Endothelial cell of umbilical vein (primary cell): ENCODE measurements at regions not wholly inside any gene's neighbourhood (a gene's known extent, or its start where the extent isn't known, plus 50 kb on each side); places are given as distances from the start of the nearest gene placed in this dataset.
"Not testable (repeated sequence)": the region's sequence is repeated elsewhere in the genome, so short reads cannot be mapped to it uniquely, and the experiment has no call there.

Experiments used
- BruUV-seq: library from RNA; stranded (reverse); fragments of 400-500 nt; replicated peaks from 2 replicates; lab custom pipeline; 2021; lab: Mats Ljungman, UMichigan
- CTCF ChIA-PET: fragments of 300-600, 350-600 bp; sonication (Branson Sonifier 250); formaldehyde crosslinking; loops from one replicate; lab custom pipeline; 2021; ENCODE audit warnings: antibody characterized with exemption, inconsistent platforms; lab: Charles Lee
- POLR2A ChIA-PET: fragments of 300-600, 350-600 bp; sonication (Branson Sonifier 250); formaldehyde crosslinking; loops from one replicate; lab custom pipeline; 2021; ENCODE audit warnings: antibody characterized with exemption, inconsistent platforms; lab: Charles Lee
- DNase-seq: peaks from one replicate; pipeline ENCODE4 v3.0.0-alpha.2; 2011; ENCODE audit warnings: low read depth, low spot score
- FAIRE-seq: peaks from 2 replicates; lab custom pipeline; 2011; peaks lifted over from hg19 to GRCh38; lab: Jason Lieb, UNC
- H2AFZ ChIP-seq: 2 replicates; pipeline ENCODE4 v1.6.0; 2012; ENCODE audit warnings: low read depth, low read length, control low read depth, inconsistent platforms
- H3K27ac ChIP-seq: 2 replicates; pipeline ENCODE4 v1.5.1; 2011; ENCODE audit warnings: low read depth, mild to moderate bottlenecking, control low read depth, low read length, moderate library complexity; ENCODE audit not compliant: insufficient read depth
- H3K27me3 ChIP-seq, 2 experiments: 2 replicates each; pipeline versions ENCODE4 v1.6.0 to v1.6.1; 2011; ENCODE audit warnings: low read length in 2 of 2, mixed read lengths in 1 of 2; ENCODE audit not compliant: control insufficient read depth in 2 of 2, insufficient read depth in 2 of 2
- H3K36me3 ChIP-seq, 2 experiments: 2 replicates in 1 of 2; 3 replicates in 1 of 2; pipeline ENCODE4 v1.5.1; 2011; ENCODE audit warnings: low read length in 2 of 2, mild to moderate bottlenecking in 1 of 2, moderate library complexity in 1 of 2; ENCODE audit not compliant: control insufficient read depth in 2 of 2, insufficient read depth in 2 of 2; ENCODE audit errors: extremely low read depth in 1 of 2
- H3K4me1 ChIP-seq: 3 replicates; pipeline ENCODE4 v1.5.1; 2011; ENCODE audit warnings: mild to moderate bottlenecking, low read length; ENCODE audit not compliant: control insufficient read depth, insufficient read depth; ENCODE audit errors: extremely low read depth
- H3K4me2 ChIP-seq: 2 replicates; pipeline ENCODE4 v1.6.1; 2011; ENCODE audit warnings: low read length, control low read depth, mixed read lengths; ENCODE audit not compliant: insufficient read depth
- H3K4me3 ChIP-seq, 3 experiments: fragments of 200-600 bp in 1 of 3; sonication (generic), shearing (Covaris generic) in 1 of 3; replicated peaks in 1 of 3; 2 replicates each; pipeline ENCODE4 v1.5.1; 2011 to 2016; ENCODE audit warnings: control low read depth in 3 of 3, low read length in 3 of 3, mild to moderate bottlenecking in 2 of 3, inconsistent platforms in 1 of 3, low read depth in 1 of 3, moderate library complexity in 1 of 3; ENCODE audit not compliant: insufficient read depth in 1 of 3
- H3K79me2 ChIP-seq: 2 replicates; pipeline ENCODE4 v1.6.0; 2012; ENCODE audit warnings: low read length, inconsistent platforms; ENCODE audit not compliant: control insufficient read depth, insufficient read depth
- H3K9ac ChIP-seq: replicated peaks from 2 replicates; pipeline ENCODE3; 2011; ENCODE audit warnings: low read length, control low read depth; ENCODE audit not compliant: insufficient read depth; ENCODE audit errors: extremely low read depth
- H3K9me1 ChIP-seq: replicated peaks from 3 replicates; pipeline ENCODE4 v1.6.0; 2011; ENCODE audit warnings: mild to moderate bottlenecking, low read length; ENCODE audit not compliant: control insufficient read depth, insufficient read depth; ENCODE audit errors: extremely low read depth
- H3K9me3 ChIP-seq: replicated peaks from 2 replicates; pipeline ENCODE4 v1.5.1; 2012; ENCODE audit warnings: low read length, inconsistent platforms; ENCODE audit not compliant: control insufficient read depth, insufficient read depth
- H4K20me1 ChIP-seq: replicated peaks from 2 replicates; pipeline ENCODE3; 2011; ENCODE audit warnings: mild to moderate bottlenecking, low read length; ENCODE audit not compliant: control insufficient read depth, insufficient read depth; ENCODE audit errors: extremely low read depth
- CTCF ChIP-seq, 2 donors: IDR thresholded peaks; 1 replicate in 1 of 2; 2 replicates in 1 of 2; pipeline ENCODE4 v1.5.1; 2011; ENCODE audit warnings: low read length in 2 of 2, mild to moderate bottlenecking in 2 of 2, moderate library complexity in 2 of 2, control low read depth in 1 of 2, inconsistent platforms in 1 of 2, low read depth in 1 of 2; ENCODE audit not compliant: insufficient read depth in 1 of 2; ENCODE audit errors: extremely low read depth in 1 of 2
- EZH2 ChIP-seq: IDR thresholded peaks from 2 replicates; pipeline ENCODE4 v1.6.1; 2012; ENCODE audit warnings: borderline replicate concordance, low read depth, mild to moderate bottlenecking, moderate library complexity, low read length, inconsistent platforms; ENCODE audit not compliant: severe bottlenecking
- FOS ChIP-seq: IDR thresholded peaks from 2 replicates; pipeline ENCODE4 v1.6.1; 2011; ENCODE audit warnings: mild to moderate bottlenecking, low read length, moderate library complexity, borderline replicate concordance; ENCODE audit not compliant: insufficient read depth
- GATA2 ChIP-seq: IDR thresholded peaks from 2 replicates; pipeline ENCODE4 v1.7.0; 2011; ENCODE audit warnings: low read depth, mild to moderate bottlenecking, moderate library complexity, mixed read lengths, low read length; ENCODE audit not compliant: insufficient read length, insufficient read depth
- JUN ChIP-seq: IDR thresholded peaks from 2 replicates; pipeline ENCODE4 v1.6.1; 2011; ENCODE audit warnings: borderline replicate concordance, low read depth; ENCODE audit not compliant: insufficient read length, insufficient read depth
- MAX ChIP-seq: IDR thresholded peaks from 2 replicates; pipeline ENCODE4 v1.6.1; 2011; ENCODE audit not compliant: insufficient read depth, insufficient read length
- MYC ChIP-seq: IDR thresholded peaks from one replicate; pipeline ENCODE4 v1.6.1; 2011; ENCODE audit warnings: mild to moderate bottlenecking, low read depth, low read length
- POLR2A ChIP-seq: IDR thresholded peaks from 2 replicates; pipeline ENCODE4 v1.6.1; 2012; ENCODE audit warnings: low read depth, mild to moderate bottlenecking, control low read depth, low read length
- POLR2AphosphoS5 ChIP-seq: IDR thresholded peaks from 2 replicates; pipeline ENCODE4 v1.6.1; 2012; ENCODE audit warnings: low read depth, mild to moderate bottlenecking, control low read depth, low read length, moderate library complexity; ENCODE audit not compliant: insufficient read depth
- dilution Hi-C: fragments of 300-500 bp; cut with MboI; formaldehyde crosslinking; loops from one replicate; pipeline ENCODE4 v1.15.0; 2019; ENCODE audit warnings: low sequenced_read_pairs; ENCODE audit not compliant: extremely low pct_ligation_motif_present
- intact Hi-C: fragments of 100-400 bp; cut with micrococcal nuclease; formaldehyde crosslinking; loops from one replicate; pipeline ENCODE4 v1.10.0; 2022

GRCh38 chr16:16754992-16755667 lies 376.2 kb downstream of the NPIPA7 start:
- H3K9me1 ChIP-seq, H3K4me1 ChIP-seq, H2AFZ ChIP-seq, dilution Hi-C loops, POLR2A ChIA-PET, H3K9me3 ChIP-seq, CTCF ChIA-PET, H3K4me2 ChIP-seq, H3K36me3 ChIP-seq, H3K27me3 ChIP-seq, H3K4me3 ChIP-seq, H4K20me1 ChIP-seq, BruUV-seq, DNase-seq, H3K27ac ChIP-seq, H3K79me2 ChIP-seq, H3K9ac ChIP-seq, intact Hi-C loops: not testable (repeated sequence)
- FAIRE-seq: peak; percentile 56

DNA sequence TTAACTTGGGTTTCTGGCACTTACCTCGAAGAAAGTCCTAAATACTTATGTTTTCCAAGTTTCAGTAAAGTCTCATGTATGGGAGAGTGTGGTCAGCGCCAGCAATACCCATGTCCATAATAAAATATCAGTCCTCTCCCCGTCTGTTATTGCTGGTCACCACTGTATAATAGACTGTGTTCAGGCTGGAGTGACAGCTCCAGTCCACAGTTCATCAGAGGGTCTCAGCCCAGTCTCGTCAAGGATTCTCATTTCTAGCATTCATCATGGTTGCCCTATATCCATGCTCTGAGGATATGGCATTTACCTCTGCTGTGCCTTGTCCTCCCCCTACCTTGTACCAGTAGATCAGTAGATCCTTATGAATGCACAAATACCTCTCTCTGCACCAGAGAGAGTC lies 384.5 kb downstream of the NPIPA7 start:
- DNase-seq (no peak), FAIRE-seq (no peak)
- ChIA-PET POLR2A (no interaction called here), CTCF (no interaction called here)
- Histone ChIP-seq H3K36me3 (no peaks in the 10 kb centered on the region), H3K4me1 (no peaks in the 10 kb centered on the region), H3K9me3 (no peaks in the 10 kb centered on the region), H3K27me3 (no peaks in the 10 kb centered on the region), H3K4me2 (no peak overlapping the region), H3K79me2 (no peaks in the 10 kb centered on the region), H4K20me1 (no peaks in the 10 kb centered on the region), H2AFZ (no peak overlapping the region), H3K27ac (no peak overlapping the region), H3K9me1 (no peaks in the 10 kb centered on the region), H3K9ac (no peak overlapping the region), H3K4me3 (no peak overlapping the region)
- intact Hi-C loops: no loop called here
- no peak for TF ChIP-seq JUN
- no peak for TF ChIP-seq FOS
- TF ChIP-seq MYC: no peak
- TF ChIP-seq EZH2: no peak
- no peak for TF ChIP-seq GATA2
- no peak for TF ChIP-seq MAX
- TF ChIP-seq POLR2A: no peak
- TF ChIP-seq POLR2AphosphoS5: no peak
- TF ChIP-seq CTCF (IDR thresholded peaks at IDR 0.05; ENCODE audit: extremely low read depth in 1 of 2, insufficient read depth in 1 of 2, low read depth in 1 of 2, low read length in 2 of 2): no peak
- dilution Hi-C loops: no loop called here
- no TSS peak for BruUV-seq

GRCh38 chr16:16770717-16771116 lies 391.8 kb downstream of the NPIPA7 start:
- intact Hi-C loops, H3K9ac ChIP-seq, FAIRE-seq, H3K27ac ChIP-seq, dilution Hi-C loops, H3K36me3 ChIP-seq, CTCF ChIA-PET, H3K9me3 ChIP-seq, H3K4me1 ChIP-seq, DNase-seq, H3K4me3 ChIP-seq, H3K4me2 ChIP-seq, POLR2A ChIA-PET, BruUV-seq, H4K20me1 ChIP-seq, H3K79me2 ChIP-seq, H2AFZ ChIP-seq, H3K9me1 ChIP-seq, H3K27me3 ChIP-seq: not testable (repeated sequence)
